Panc1 (cell line): ENCODE measurements at regions not wholly inside any gene's neighbourhood (a gene's known extent, or its start where the extent isn't known, plus 50 kb on each side); places are given as distances from the start of the nearest gene placed in this dataset.

Source experiments
- ATAC-seq: fragments of 200-7000 bp; cut with Tn5 transposase; 2 replicates; pipeline ENCODE4 v1.9.1; 2020; ENCODE audit warnings: mild to moderate bottlenecking, moderate library complexity
- BruUV-seq: library from RNA; stranded (reverse); fragments of 400-500 nt; replicated peaks from 2 replicates; lab custom pipeline; 2021; lab: Mats Ljungman, UMichigan
- CTCF ChIA-PET: fragments of 300-600 bp; sonication (Branson Sonifier 250); formaldehyde crosslinking; loops from one replicate; lab custom pipeline; 2022; ENCODE audit warnings: antibody characterized with exemption; lab: Charles Lee
- POLR2A ChIA-PET: fragments of 300-600 bp; sonication (Branson Sonifier 250); formaldehyde crosslinking; loops from one replicate; lab custom pipeline; 2022; ENCODE audit warnings: antibody characterized with exemption; lab: Charles Lee
- DNase-seq: peaks from one replicate; pipeline ENCODE4 v3.0.0-alpha.2; 2010; ENCODE audit warnings: low read depth, low spot score
- H3K27ac ChIP-seq: 2 replicates; pipeline ENCODE4 v1.5.1; 2011; ENCODE audit warnings: mild to moderate bottlenecking, low read length, inconsistent platforms
- H3K27me3 ChIP-seq: fragments of 200-500 bp; sonication (Bioruptor generic); 2 replicates; pipeline ENCODE4 v1.6.0; 2014; ENCODE audit warnings: low read length, inconsistent platforms; ENCODE audit not compliant: control insufficient read depth, insufficient read depth
- H3K36me3 ChIP-seq: fragments of 200-500 bp; sonication (Bioruptor generic); 2 replicates; pipeline ENCODE4 v1.5.1; 2014; ENCODE audit warnings: inconsistent platforms, mild to moderate bottlenecking, low read length, moderate library complexity; ENCODE audit not compliant: control insufficient read depth, insufficient read depth
- H3K4me1 ChIP-seq: 2 replicates; pipeline ENCODE4 v1.5.1; 2011; ENCODE audit warnings: inconsistent platforms, mild to moderate bottlenecking, low read length, moderate library complexity; ENCODE audit not compliant: control insufficient read depth, insufficient read depth
- H3K4me3 ChIP-seq, 2 experiments: 2 replicates each; pipeline ENCODE4 v1.5.1; 2011 to 2012; ENCODE audit warnings: low read depth in 2 of 2, low read length in 2 of 2, mild to moderate bottlenecking in 2 of 2, inconsistent platforms in 1 of 2, moderate library complexity in 1 of 2
- H3K9me3 ChIP-seq: fragments of 200-500 bp; sonication (Bioruptor generic); 2 replicates; pipeline ENCODE4 v1.5.1; 2014; ENCODE audit warnings: low read depth, mild to moderate bottlenecking, inconsistent platforms, low read length, moderate library complexity; ENCODE audit not compliant: control insufficient read depth, insufficient read depth
- POLR2AphosphoS5 ChIP-seq: IDR thresholded peaks from 2 replicates; pipeline ENCODE4 v1.6.1; 2012; ENCODE audit warnings: mild to moderate bottlenecking, low read depth, low read length, moderate library complexity
- REST ChIP-seq, 2 experiments: IDR thresholded peaks; 2 replicates each; pipeline ENCODE4 v1.6.1; 2011 to 2012; ENCODE audit warnings: low read depth in 2 of 2, control low read depth in 1 of 2, low read length in 1 of 2, mild to moderate bottlenecking in 1 of 2, moderate library complexity in 1 of 2; ENCODE audit not compliant: insufficient read depth in 1 of 2
- SIN3A ChIP-seq: IDR thresholded peaks from 2 replicates; pipeline ENCODE4 v1.6.1; 2012; ENCODE audit warnings: low read depth, mild to moderate bottlenecking, low read length, moderate library complexity, borderline replicate concordance; ENCODE audit not compliant: insufficient read depth
- TCF7L2 ChIP-seq: IDR thresholded peaks from 2 replicates; pipeline ENCODE4 v1.6.1; 2011; ENCODE audit warnings: mild to moderate bottlenecking, low read depth, low read length, inconsistent platforms
- in situ Hi-C: cut with HindIII; loops from 2 replicates; pipeline ENCODE4 v1.10.0; 2016; ENCODE audit warnings: low sequenced_read_pairs, low pct_unique_long_range_greater_than_20kb
- intact Hi-C: fragments of 100-400 bp; cut with micrococcal nuclease; formaldehyde crosslinking; loops from one replicate; pipeline ENCODE4 v1.10.0; 2022; ENCODE audit not compliant: unreplicated experiment
- TF ChIP-seq, protein P1 (sequence below): fragments of 450-650 bp; IDR thresholded peaks from 2 replicates; pipeline ENCODE4 v1.5.1; 2017; ENCODE audit warnings: mild to moderate bottlenecking

- Histone ChIP-seq H3K27me3 (no peaks in the 10 kb centered on the region), H3K4me3 (no peak overlapping the region), H3K9me3 (no peaks in the 10 kb centered on the region), H3K36me3 (no peaks in the 10 kb centered on the region), H3K27ac (peak overlapping the region; percentile 29; the same call in 1 of the 2 replicates), H3K4me1 (peaks cover 8% of the 10 kb centered on the region)
- DNase-seq = no peak
- ChIA-PET POLR2A (interaction anchor here (0.5 kb wide), 1 partner anchor 61 kb away, joined by 4 read pairs; no protein-coding TSS in a partner anchor), CTCF (no interaction called here)
- in situ Hi-C loops = no loop called here
- no peak for ATAC-seq
- intact Hi-C loops = no loop called here
- no TSS peak for BruUV-seq
- TF ChIP-seq POLR2AphosphoS5 (no peak), SIN3A (no peak), REST (IDR thresholded peaks at IDR 0.05; ENCODE audit: insufficient read depth in 1 of 2, low read depth in 2 of 2, low read length in 1 of 2) (no peak), TCF7L2 (no peak)
- TF ChIP-seq, protein P1, sequence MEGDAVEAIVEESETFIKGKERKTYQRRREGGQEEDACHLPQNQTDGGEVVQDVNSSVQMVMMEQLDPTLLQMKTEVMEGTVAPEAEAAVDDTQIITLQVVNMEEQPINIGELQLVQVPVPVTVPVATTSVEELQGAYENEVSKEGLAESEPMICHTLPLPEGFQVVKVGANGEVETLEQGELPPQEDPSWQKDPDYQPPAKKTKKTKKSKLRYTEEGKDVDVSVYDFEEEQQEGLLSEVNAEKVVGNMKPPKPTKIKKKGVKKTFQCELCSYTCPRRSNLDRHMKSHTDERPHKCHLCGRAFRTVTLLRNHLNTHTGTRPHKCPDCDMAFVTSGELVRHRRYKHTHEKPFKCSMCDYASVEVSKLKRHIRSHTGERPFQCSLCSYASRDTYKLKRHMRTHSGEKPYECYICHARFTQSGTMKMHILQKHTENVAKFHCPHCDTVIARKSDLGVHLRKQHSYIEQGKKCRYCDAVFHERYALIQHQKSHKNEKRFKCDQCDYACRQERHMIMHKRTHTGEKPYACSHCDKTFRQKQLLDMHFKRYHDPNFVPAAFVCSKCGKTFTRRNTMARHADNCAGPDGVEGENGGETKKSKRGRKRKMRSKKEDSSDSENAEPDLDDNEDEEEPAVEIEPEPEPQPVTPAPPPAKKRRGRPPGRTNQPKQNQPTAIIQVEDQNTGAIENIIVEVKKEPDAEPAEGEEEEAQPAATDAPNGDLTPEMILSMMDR = no peak
Observed at GRCh38 chr9:88259001-88259400, 120.7 kb upstream of the SPATA31C2 start.

- H3K9me3 ChIP-seq = no peaks in the 10 kb centered on the region
- H3K27me3 ChIP-seq = no peaks in the 10 kb centered on the region
- DNase-seq (no peak), ATAC-seq (no peak)
- peaks cover 8% of the 10 kb centered on the region for H3K4me1 ChIP-seq
- POLR2A ChIA-PET = interaction anchor here (0.5 kb wide), 1 partner anchor 60 kb away, joined by 4 read pairs; no protein-coding TSS in a partner anchor
- TF ChIP-seq REST (IDR thresholded peaks at IDR 0.05; ENCODE audit: insufficient read depth in 1 of 2, low read depth in 2 of 2, low read length in 1 of 2) = no peak
- TF ChIP-seq POLR2AphosphoS5 = no peak
- TF ChIP-seq TCF7L2 = no peak
- TF ChIP-seq, protein P1 = no peak
- TF ChIP-seq SIN3A = no peak
- CTCF ChIA-PET = no interaction called here
- H3K4me3 ChIP-seq = no peak overlapping the region
- no peaks in the 10 kb centered on the region for H3K36me3 ChIP-seq
- BruUV-seq = no TSS peak
- in situ Hi-C loops (no loop called here), intact Hi-C loops (no loop called here)
- H3K27ac ChIP-seq = peak overlapping the region; percentile 29; the same call in 1 of the 2 replicates
Observed at GRCh38 chr9:88258601-88259000, 120.3 kb upstream of the SPATA31C2 start.
